ENCODE measurements at regions not wholly inside any gene's neighbourhood (a gene's known extent, or its start where the extent isn't known, plus 50 kb on each side); places are given as distances from the start of the nearest gene placed in this dataset.
A peak's percentile ranks its signal among the peaks of the same experiment; 100 is the strongest.

DNA sequence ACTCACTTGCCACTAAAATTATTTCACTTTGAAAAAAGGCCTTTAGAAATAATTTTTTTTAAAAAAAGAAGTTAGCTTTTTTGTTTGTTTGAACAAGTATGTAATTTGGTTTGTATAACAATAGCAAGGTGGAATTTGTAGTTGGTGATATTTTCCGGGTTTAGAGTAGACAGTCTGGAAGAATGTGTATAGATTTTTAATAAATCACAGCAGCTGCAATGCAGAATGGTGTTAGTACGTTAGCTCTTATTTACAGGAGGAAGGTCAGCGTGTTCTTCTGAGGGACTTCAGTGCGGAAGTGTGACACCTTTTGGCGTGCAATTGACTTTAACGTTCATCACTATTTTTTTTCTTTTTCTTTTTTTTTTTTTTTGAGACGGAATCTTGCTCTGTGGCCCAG is 115.4 kb downstream of the PLEKHG1 start:
- no peak overlapping the region for H3K4me3 ChIP-seq (ENCODE audit: low read depth, low read length)
- no peak for DNase-seq (ENCODE audit: low read depth)
- no peak for TF ChIP-seq CTCF (IDR thresholded peaks at IDR 0.05; ENCODE audit: insufficient read depth, low read length)

GRCh38 chr6:150717419-150717818 is 117.7 kb downstream of the PLEKHG1 start:
- DNase-seq (ENCODE audit: low read depth) = no peak
- TF ChIP-seq CTCF (IDR thresholded peaks at IDR 0.05; ENCODE audit: insufficient read depth, low read length) = no peak
- H3K4me3 ChIP-seq (ENCODE audit: low read depth, low read length) = no peak overlapping the region

DNA sequence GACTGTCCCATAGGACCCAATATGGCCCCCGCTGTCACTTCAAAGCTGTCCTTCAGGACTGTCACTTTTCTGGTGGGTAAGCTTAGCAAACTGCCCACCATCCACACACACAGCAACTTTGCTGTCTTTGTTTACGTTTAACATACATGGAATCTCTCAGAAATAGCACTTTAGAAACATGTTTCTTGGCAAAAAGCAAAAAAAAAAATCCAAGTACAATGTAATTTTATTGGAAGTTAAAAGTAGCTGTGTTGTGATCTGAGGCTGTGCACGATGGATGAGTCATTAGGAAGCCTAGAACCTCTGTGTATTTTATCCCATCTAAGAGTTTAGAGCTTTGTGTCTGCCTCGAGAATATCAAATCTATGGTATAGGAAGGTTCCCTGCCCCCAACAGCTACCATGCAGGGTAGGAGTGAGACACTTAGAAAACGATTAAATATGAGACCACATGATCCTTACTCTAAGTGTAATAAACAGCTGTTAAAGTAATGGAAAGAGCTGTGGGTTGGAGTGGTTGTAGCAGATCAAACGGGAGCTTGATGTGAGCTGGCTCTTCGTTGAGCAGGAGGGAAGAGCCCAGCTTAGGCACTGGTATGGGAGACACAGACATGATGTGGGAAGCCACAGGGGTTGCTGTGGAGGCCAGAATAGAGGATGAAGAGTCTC is 119.5 kb downstream of the PLEKHG1 start:
- H3K4me3 ChIP-seq (ENCODE audit: low read depth, low read length) = no peak overlapping the region
- DNase-seq (ENCODE audit: low read depth) = no peak
- no peak for TF ChIP-seq CTCF (IDR thresholded peaks at IDR 0.05; ENCODE audit: insufficient read depth, low read length)

- no peak for DNase-seq (ENCODE audit: low read depth)
- no peak overlapping the region for H3K4me3 ChIP-seq (ENCODE audit: low read depth, low read length)
Measured at GRCh38 chr6:150719831-150720230, 120.1 kb downstream of the PLEKHG1 start.

DNA sequence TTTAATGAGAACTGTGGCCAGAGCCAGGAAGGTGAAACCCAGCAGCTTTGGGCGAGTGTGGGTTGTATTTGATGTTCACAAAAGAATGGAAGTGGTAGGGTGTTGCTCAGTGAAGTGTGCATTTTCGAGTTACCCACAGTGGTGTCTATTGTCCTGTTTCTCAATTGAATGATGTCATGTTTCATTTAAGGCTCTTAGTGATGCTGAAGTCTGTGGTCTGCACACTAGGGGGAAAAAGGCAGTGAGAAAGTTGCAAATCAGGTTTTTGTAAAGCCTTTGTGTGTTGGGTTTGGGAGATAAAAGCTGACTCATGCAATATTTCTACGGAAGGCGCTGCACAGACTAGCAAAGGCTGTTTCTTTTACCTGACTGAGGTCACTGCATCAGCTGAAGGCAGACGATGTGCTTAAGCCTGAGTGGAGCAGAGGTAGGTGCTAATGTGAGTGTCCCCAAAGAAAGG is 121.1 kb downstream of the PLEKHG1 start:
- DNase-seq (ENCODE audit: low read depth) = peak; percentile 52
- TF ChIP-seq CTCF (IDR thresholded peaks at IDR 0.05; ENCODE audit: insufficient read depth, low read length) = peak; percentile 16

More at GRCh38 chr6:150719831-150720230, 120.1 kb downstream of the PLEKHG1 start:
- TF ChIP-seq CTCF (IDR thresholded peaks at IDR 0.05; ENCODE audit: insufficient read depth, low read length) = no peak

DNA sequence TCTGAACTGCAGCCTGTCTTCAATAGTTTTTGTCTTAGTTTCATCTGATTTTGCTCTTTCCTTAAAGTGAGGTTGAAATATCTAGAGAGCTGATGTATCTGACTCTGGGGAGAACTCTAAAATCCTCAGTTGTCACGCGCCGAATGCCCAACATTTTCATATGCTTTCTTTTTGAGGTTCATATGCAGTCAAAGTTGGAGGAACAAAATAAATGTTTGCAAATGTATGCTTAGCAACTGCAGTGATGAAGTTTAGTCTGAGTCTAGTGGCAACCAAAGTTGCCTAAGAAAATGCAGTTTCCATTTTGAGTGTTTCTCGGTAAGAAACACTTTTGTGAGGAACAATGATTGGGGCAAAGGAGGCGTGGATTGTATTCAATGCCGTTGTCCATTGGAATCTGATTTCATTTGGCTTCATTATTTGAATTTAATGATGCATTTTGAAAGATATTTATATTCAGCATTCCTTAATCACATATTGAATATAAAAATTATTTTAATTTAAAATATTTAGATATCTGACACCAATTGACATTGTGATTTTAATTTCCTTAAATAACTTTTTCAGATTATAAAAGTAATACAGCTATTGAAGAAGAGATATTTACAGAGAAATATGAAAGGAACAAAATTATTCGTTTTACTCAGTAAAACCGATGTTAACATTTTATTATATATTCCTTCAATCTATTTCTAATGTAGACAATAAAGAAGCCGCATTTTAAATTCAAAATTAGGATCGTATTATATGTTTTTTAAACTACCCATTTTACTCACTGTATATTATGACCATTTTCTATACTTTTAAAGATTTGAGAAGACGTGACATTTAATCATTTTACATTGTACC is 122.0 kb downstream of the PLEKHG1 start:
- H3K4me3 ChIP-seq (ENCODE audit: low read depth, low read length) = no peak overlapping the region
- TF ChIP-seq CTCF (IDR thresholded peaks at IDR 0.05; ENCODE audit: insufficient read depth, low read length) = no peak
- DNase-seq (ENCODE audit: low read depth) = no peak

More for the DNA sequence above, 121.1 kb downstream of the PLEKHG1 start:
- no peak overlapping the region for H3K4me3 ChIP-seq (ENCODE audit: low read depth, low read length)

Data from fibroblast of the aortic adventitia (primary cell).